Fibroblast of the aortic adventitia (primary cell): ENCODE measurements at regions not wholly inside any gene's neighbourhood (a gene's known extent, or its start where the extent isn't known, plus 50 kb on each side); places are given as distances from the start of the nearest gene placed in this dataset.

ENCODE experiments used
- DNase-seq: peaks from one replicate; pipeline ENCODE4 v3.0.0-alpha.2; 2010; ENCODE audit warnings: low read depth
- H3K4me3 ChIP-seq: 2 replicates; pipeline ENCODE4 v1.5.1; 2011; ENCODE audit warnings: low read depth, mild to moderate bottlenecking, control low read depth, low read length, moderate library complexity
- CTCF ChIP-seq: IDR thresholded peaks from 2 replicates; pipeline ENCODE4 v1.5.1; 2011; ENCODE audit warnings: mild to moderate bottlenecking, low read length, control low read depth, inconsistent platforms; ENCODE audit not compliant: insufficient read depth

- TF ChIP-seq CTCF: no peak
- no peak overlapping the region for H3K4me3 ChIP-seq
- no peak for DNase-seq
Measured at GRCh38 chr4:147354237-147354636, 126.7 kb upstream of the EDNRA start.

GRCh38 chr4:147355032-147355656, 125.8 kb upstream of the EDNRA start:
- DNase-seq: no peak
- TF ChIP-seq CTCF: no peak
- H3K4me3 ChIP-seq: no peak overlapping the region

- no peak overlapping the region for H3K4me3 ChIP-seq
- DNase-seq: peak; percentile 67
- no peak for TF ChIP-seq CTCF
Measured at GRCh38 chr4:147355847-147356246, 125.0 kb upstream of the EDNRA start.

GRCh38 chr4:147360301-147360700, 120.6 kb upstream of the EDNRA start:
- TF ChIP-seq CTCF: no peak
- no peak overlapping the region for H3K4me3 ChIP-seq
- peak; percentile 90 for DNase-seq

- no peak for TF ChIP-seq CTCF
- no peak overlapping the region for H3K4me3 ChIP-seq
- peak; percentile 89 for DNase-seq
Measured at GRCh38 chr4:147361726-147362125, 119.2 kb upstream of the EDNRA start.

GRCh38 chr4:147362938-147363337, 118.0 kb upstream of the EDNRA start:
- peak; percentile 60 for DNase-seq
- no peak overlapping the region for H3K4me3 ChIP-seq
- TF ChIP-seq CTCF: no peak

GRCh38 chr4:147363514-147363913, 117.4 kb upstream of the EDNRA start:
- no peak for DNase-seq
- no peak overlapping the region for H3K4me3 ChIP-seq
- no peak for TF ChIP-seq CTCF
